SK-N-SH (cell line): ENCODE measurements at regions not wholly inside any gene's neighbourhood (a gene's known extent, or its start where the extent isn't known, plus 50 kb on each side); places are given as distances from the start of the nearest gene placed in this dataset.

Experiments
- EP300 ChIP-seq, 2 experiments: IDR thresholded peaks; 2 replicates each; pipeline versions ENCODE4 v1.4.0 to v1.6.1; 2012; ENCODE audit warnings: borderline replicate concordance in 1 of 2, low read depth in 1 of 2, low read length in 1 of 2
- MXI1 ChIP-seq: IDR thresholded peaks from 2 replicates; pipeline ENCODE4 v1.6.1; 2012; ENCODE audit warnings: mild to moderate bottlenecking, low read depth, low read length, improper control_type of control experiment
- SMC3 ChIP-seq: IDR thresholded peaks from 2 replicates; pipeline ENCODE4 v1.6.1; 2012; ENCODE audit warnings: low read depth, low read length, improper control_type of control experiment
- TF ChIP-seq, protein P1 (sequence below): fragments of 200-600 bp; sonication (generic); IDR thresholded peaks from 2 replicates; pipeline ENCODE4 v1.6.1; 2017; ENCODE audit warnings: antibody characterized with exemption, mild to moderate bottlenecking, moderate library complexity

DNA sequence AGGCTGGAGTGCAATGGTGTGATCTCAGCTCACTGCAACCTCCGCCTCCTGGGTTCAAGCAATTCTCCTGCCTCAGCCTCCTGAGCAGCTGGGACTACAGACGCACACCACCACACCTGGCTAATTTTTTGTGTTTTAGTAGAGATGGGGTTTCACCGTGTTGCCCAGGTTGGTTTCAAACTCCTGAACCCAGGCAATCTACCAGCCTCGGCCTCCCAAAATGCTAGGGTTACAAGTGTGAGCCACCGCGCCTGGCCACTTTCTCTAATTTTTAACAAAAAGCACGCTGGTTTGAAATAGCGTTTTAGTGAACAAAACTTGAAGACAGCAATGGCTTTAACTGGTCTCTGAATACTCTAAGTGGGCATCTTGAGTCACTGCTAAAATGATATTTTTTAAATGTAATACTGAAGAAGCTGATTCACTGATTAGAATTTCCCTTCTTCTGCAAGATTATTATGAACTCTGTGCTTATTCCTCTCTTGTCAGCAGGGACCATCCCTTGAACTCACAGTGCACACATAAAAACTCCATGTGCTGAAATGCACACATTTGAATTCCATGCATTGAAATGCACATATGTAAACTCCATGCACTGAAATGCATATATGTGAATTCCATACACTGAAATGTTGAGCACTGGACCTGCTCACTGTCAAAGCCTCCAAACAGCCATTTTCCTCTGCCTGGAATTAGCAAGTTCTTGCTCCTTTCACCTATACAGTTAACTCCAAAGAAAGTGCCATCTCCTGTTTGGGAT is 1411.5 kb upstream of the ACVR2A start:
- TF ChIP-seq, protein P1, sequence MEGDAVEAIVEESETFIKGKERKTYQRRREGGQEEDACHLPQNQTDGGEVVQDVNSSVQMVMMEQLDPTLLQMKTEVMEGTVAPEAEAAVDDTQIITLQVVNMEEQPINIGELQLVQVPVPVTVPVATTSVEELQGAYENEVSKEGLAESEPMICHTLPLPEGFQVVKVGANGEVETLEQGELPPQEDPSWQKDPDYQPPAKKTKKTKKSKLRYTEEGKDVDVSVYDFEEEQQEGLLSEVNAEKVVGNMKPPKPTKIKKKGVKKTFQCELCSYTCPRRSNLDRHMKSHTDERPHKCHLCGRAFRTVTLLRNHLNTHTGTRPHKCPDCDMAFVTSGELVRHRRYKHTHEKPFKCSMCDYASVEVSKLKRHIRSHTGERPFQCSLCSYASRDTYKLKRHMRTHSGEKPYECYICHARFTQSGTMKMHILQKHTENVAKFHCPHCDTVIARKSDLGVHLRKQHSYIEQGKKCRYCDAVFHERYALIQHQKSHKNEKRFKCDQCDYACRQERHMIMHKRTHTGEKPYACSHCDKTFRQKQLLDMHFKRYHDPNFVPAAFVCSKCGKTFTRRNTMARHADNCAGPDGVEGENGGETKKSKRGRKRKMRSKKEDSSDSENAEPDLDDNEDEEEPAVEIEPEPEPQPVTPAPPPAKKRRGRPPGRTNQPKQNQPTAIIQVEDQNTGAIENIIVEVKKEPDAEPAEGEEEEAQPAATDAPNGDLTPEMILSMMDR, result no peak
- TF ChIP-seq SMC3 (no peak), MXI1 (no peak), EP300 (IDR thresholded peaks at IDR 0.05; ENCODE audit: borderline replicate concordance in 1 of 2, low read depth in 1 of 2, low read length in 1 of 2) (no peak)
